ENCODE measurements at regions not wholly inside any gene's neighbourhood (a gene's known extent, or its start where the extent isn't known, plus 50 kb on each side); places are given as distances from the start of the nearest gene placed in this dataset.

DNA sequence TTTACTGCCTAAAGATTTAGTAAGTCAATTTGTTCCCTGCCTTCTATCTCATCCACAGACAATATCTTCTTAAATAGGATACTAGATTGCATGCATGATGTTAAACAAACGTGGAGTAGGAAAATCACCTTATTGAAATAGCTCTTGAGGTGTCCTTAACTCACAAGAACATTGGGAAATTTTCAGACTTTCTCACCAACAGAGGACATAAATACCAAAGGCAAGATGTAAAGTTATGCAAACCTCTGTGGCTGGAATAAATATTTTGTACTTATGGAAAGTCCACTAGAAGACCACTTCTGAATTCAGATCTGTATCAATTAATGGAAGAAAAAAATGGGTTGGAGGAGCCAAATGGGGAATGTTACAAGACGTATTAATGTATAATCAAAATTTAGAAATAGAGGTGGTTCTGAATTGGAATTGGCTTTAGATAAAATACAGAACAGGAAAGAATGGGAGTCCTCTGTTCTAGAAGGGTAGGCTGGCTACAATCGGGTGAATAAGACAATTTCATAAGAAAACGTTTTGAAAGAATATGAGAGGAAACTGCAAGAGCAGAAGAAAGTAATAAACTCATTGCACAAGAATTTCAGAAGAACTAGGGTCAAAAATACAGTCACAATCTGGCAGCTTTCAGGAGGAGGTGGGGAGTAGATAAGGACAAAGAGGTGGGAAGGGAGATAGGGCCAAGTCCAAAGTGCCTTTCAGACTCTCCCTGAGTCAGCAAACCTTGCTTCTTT is 69.3 kb upstream of the FN1 start:
- H3K27me3 ChIP-seq: no peaks in the 10 kb centered on the region
- no peaks in the 10 kb centered on the region for H3K36me3 ChIP-seq
- no peaks in the 10 kb centered on the region for H3K9me3 ChIP-seq
- H3K4me1 ChIP-seq: no peaks in the 10 kb centered on the region
- peak in 1 of 3 donors; percentile 56 for DNase-seq
- no peak for TF ChIP-seq POLR2A (IDR thresholded peaks at IDR 0.05)
- TF ChIP-seq, protein P1, sequence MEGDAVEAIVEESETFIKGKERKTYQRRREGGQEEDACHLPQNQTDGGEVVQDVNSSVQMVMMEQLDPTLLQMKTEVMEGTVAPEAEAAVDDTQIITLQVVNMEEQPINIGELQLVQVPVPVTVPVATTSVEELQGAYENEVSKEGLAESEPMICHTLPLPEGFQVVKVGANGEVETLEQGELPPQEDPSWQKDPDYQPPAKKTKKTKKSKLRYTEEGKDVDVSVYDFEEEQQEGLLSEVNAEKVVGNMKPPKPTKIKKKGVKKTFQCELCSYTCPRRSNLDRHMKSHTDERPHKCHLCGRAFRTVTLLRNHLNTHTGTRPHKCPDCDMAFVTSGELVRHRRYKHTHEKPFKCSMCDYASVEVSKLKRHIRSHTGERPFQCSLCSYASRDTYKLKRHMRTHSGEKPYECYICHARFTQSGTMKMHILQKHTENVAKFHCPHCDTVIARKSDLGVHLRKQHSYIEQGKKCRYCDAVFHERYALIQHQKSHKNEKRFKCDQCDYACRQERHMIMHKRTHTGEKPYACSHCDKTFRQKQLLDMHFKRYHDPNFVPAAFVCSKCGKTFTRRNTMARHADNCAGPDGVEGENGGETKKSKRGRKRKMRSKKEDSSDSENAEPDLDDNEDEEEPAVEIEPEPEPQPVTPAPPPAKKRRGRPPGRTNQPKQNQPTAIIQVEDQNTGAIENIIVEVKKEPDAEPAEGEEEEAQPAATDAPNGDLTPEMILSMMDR (IDR thresholded peaks at IDR 0.05): no peak
- H3K4me3 ChIP-seq: peak overlapping the region in 2 of 4 donors; percentile 24 to 30
- peak overlapping the region in 3 of 4 donors; percentile 24 to 60 (median 32) for H3K27ac ChIP-seq

DNA sequence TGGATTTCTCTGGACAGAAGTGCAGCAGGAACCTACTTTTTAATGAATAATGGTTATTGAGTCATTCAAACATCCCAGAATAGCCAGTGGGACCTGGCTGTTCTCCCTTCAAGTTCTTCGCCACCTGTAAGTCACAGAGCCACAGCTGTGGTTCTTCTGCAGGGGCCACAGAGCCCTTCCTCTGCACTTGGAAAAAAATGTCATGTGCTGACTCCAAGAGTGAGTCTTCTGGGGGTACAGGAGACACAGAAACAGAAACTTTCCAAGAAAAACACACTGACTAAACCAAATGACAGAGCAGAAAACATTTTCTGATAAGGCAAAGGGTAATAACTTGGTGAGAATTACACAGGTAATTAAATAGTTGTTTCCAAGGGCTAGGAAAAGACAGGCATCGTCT is 68.7 kb upstream of the FN1 start:
- no peak for TF ChIP-seq POLR2A (IDR thresholded peaks at IDR 0.05)
- TF ChIP-seq, protein P1 (IDR thresholded peaks at IDR 0.05): no peak
- Histone ChIP-seq H3K36me3 (no peaks in the 10 kb centered on the region), H3K4me3 (no peak overlapping the region), H3K27me3 (no peaks in the 10 kb centered on the region), H3K9me3 (no peaks in the 10 kb centered on the region), H3K27ac (no peak overlapping the region), H3K4me1 (no peaks in the 10 kb centered on the region)
- DNase-seq: no peak

DNA sequence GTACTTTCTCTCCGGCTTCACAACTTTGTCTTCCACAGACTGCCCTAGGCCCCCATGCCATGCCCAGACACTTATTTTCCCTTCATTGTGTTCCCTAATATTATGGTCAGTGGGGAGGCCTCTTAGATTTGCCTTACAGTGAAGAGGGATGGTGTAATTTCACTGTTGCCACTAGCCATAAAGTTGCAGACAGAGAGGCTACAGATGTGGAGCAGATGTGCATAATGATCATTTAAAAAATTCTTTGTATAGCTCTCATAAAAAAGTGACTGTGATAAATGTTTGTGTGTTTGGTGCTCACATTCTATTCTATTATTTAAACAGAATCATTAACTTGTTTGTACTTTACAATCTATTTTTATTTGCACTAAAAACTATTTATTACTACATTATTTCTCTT is 67.5 kb upstream of the FN1 start:
- H3K27ac ChIP-seq: no peak overlapping the region
- DNase-seq: no peak
- H3K9me3 ChIP-seq: no peaks in the 10 kb centered on the region
- H3K27me3 ChIP-seq: no peaks in the 10 kb centered on the region
- H3K4me3 ChIP-seq: no peak overlapping the region
- no peak for TF ChIP-seq POLR2A (IDR thresholded peaks at IDR 0.05)
- TF ChIP-seq, protein P1 (IDR thresholded peaks at IDR 0.05): no peak
- H3K4me1 ChIP-seq: no peaks in the 10 kb centered on the region
- H3K36me3 ChIP-seq: no peaks in the 10 kb centered on the region

DNA sequence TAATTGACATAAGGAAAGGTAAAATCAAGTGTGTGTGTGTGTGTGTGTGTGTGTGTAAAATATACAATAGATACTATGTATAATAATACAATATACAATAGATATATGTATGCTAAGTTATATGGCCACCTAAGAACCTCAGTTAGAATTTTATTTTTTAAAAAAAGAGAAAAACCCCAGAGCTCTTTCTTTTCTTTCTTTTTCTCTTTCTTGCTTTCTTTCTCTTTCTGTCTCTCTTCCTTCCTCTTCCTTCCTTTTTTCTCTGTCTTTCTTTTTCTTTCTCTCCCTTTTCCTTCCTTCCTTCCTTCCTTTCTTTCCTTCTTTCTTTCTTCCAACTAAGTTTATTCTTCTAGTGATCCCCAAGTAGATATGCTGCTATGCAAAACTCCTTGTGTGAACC is 64.6 kb upstream of the FN1 start:
- H3K27me3 ChIP-seq: no peaks in the 10 kb centered on the region
- TF ChIP-seq, protein P1 (IDR thresholded peaks at IDR 0.05): no peak
- no peak for TF ChIP-seq POLR2A (IDR thresholded peaks at IDR 0.05)
- no peak for DNase-seq
- no peaks in the 10 kb centered on the region for H3K36me3 ChIP-seq
- no peaks in the 10 kb centered on the region for H3K4me1 ChIP-seq
- H3K4me3 ChIP-seq: no peak overlapping the region
- no peak overlapping the region for H3K27ac ChIP-seq
- H3K9me3 ChIP-seq: no peaks in the 10 kb centered on the region

DNA sequence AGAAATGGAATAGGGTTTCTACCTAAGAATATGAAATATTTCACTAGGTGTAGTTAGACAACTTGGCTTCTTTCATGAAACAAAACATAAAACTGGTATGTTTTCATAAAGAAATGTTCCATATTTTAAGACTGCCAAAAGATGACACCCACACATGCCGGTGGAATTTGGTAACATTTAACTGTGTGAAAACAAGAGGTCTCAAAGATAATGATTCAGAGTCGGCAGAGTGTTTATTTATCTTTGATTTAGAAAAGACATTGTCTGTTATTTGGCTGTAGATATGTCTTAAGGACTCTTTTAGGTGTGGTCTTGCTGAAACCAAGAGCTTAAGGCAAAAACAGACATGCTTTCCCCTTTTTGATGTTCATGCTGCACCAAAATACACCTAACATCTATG is 63.5 kb upstream of the FN1 start:
- DNase-seq: no peak
- Histone ChIP-seq H3K27me3 (no peaks in the 10 kb centered on the region), H3K4me1 (no peaks in the 10 kb centered on the region), H3K9me3 (no peaks in the 10 kb centered on the region), H3K27ac (no peak overlapping the region), H3K4me3 (no peak overlapping the region), H3K36me3 (no peaks in the 10 kb centered on the region)
- TF ChIP-seq, protein P1 (IDR thresholded peaks at IDR 0.05): no peak
- no peak for TF ChIP-seq POLR2A (IDR thresholded peaks at IDR 0.05)
